Ishikawa (cell line): ENCODE measurements at regions not wholly inside any gene's neighbourhood (a gene's known extent, or its start where the extent isn't known, plus 50 kb on each side); places are given as distances from the start of the nearest gene placed in this dataset.

Experiments
- EGR1 ChIP-seq: IDR thresholded peaks from 2 replicates; pipeline ENCODE4 v1.6.1; 2012
- EP300 ChIP-seq: IDR thresholded peaks from 2 replicates; pipeline ENCODE4 v1.6.1; 2012; ENCODE audit warnings: borderline replicate concordance
- FOXM1 ChIP-seq: IDR thresholded peaks from 2 replicates; pipeline ENCODE4 v1.6.1; 2012; ENCODE audit warnings: low read depth, borderline replicate concordance
- NFIC ChIP-seq: IDR thresholded peaks from 2 replicates; pipeline ENCODE4 v1.6.1; 2012
- TAF1 ChIP-seq: IDR thresholded peaks from 2 replicates; pipeline ENCODE4 v1.6.1; 2012; ENCODE audit warnings: low read depth, mild to moderate bottlenecking
- YY1 ChIP-seq: IDR thresholded peaks from 2 replicates; pipeline ENCODE4 v1.6.1; 2012; ENCODE audit warnings: low read depth
- TF ChIP-seq, protein P1 (sequence below): IDR thresholded peaks from 2 replicates; pipeline ENCODE4 v1.6.1; 2012; ENCODE audit warnings: low read depth, mild to moderate bottlenecking

DNA sequence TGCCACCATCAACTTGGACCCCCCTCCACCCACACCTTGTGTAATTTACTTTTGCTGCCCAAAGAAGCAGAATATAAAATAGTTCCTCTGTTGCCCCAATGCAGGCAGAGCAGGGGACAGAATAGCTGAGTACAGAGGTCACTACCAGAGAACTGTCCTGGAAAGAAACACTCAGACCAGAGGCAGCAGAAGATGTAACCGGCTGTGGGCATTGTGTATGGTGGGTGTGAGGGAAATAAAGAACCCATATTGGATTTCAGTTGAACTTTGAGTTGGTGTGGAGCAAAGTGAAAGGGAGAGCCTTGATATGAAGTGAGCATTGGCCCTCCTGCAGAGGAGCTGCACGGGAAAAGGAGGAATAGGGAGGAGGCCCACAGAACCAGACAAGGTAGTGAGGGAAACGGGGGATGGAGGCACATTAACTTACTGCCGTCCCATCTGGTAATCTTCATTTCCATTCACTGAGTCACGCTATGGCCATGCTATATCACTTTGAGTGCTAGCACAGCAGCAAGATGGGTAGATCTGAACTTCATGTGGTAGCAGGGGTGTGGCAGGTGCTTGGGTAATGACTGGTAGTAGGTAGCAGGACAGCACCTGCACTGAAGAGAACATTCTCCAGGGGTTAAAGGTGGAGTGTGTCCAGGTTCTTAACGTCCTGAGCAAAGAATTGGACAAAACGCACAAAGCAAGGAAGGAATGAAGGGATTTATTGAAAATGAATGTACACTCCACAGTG is 56.3 kb upstream of the FBXO28 start:
- TF ChIP-seq FOXM1 (no peak), EGR1 (no peak), TAF1 (no peak), NFIC (no peak), YY1 (no peak), EP300 (no peak)
- TF ChIP-seq, protein P1, sequence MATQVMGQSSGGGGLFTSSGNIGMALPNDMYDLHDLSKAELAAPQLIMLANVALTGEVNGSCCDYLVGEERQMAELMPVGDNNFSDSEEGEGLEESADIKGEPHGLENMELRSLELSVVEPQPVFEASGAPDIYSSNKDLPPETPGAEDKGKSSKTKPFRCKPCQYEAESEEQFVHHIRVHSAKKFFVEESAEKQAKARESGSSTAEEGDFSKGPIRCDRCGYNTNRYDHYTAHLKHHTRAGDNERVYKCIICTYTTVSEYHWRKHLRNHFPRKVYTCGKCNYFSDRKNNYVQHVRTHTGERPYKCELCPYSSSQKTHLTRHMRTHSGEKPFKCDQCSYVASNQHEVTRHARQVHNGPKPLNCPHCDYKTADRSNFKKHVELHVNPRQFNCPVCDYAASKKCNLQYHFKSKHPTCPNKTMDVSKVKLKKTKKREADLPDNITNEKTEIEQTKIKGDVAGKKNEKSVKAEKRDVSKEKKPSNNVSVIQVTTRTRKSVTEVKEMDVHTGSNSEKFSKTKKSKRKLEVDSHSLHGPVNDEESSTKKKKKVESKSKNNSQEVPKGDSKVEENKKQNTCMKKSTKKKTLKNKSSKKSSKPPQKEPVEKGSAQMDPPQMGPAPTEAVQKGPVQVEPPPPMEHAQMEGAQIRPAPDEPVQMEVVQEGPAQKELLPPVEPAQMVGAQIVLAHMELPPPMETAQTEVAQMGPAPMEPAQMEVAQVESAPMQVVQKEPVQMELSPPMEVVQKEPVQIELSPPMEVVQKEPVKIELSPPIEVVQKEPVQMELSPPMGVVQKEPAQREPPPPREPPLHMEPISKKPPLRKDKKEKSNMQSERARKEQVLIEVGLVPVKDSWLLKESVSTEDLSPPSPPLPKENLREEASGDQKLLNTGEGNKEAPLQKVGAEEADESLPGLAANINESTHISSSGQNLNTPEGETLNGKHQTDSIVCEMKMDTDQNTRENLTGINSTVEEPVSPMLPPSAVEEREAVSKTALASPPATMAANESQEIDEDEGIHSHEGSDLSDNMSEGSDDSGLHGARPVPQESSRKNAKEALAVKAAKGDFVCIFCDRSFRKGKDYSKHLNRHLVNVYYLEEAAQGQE = no peak
